OCI-LY3 (cell line): ENCODE measurements at regions not wholly inside any gene's neighbourhood (a gene's known extent, or its start where the extent isn't known, plus 50 kb on each side); places are given as distances from the start of the nearest gene placed in this dataset.

ENCODE experiments used
- EZH2phosphoT487 ChIP-seq: fragments of 200-600 bp; shearing (Covaris generic); IDR thresholded peaks from 2 replicates; pipeline ENCODE4 v1.6.1; 2018; ENCODE audit warnings: antibody characterized with exemption, mixed run types, low read depth
- TF ChIP-seq, protein P1 (sequence below): fragments of 200-600, 300-600 bp; sonication (generic); IDR thresholded peaks from 2 replicates; pipeline ENCODE4 v1.5.1; 2014; ENCODE audit warnings: antibody characterized with exemption, low read length, low read depth

DNA sequence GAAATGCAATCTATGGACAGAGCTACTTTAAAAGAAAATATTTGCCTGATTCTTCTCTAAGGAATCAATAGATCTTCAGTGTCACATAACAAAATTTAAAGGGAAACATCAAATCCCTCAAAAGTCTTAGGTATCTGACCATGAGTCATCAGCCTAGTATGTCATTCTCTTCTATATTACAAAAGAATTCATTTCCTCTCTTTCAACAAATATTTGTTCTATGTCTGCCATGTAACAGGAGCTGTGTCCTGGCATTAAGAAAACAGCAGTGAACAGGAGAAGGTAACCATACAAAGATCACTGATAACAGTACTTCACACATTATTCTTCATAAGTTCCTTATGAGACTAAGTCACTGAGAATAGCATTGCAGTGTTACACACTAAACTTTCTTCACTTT is 243.6 kb upstream of the DKK2 start:
- TF ChIP-seq EZH2phosphoT487 = no peak
- TF ChIP-seq, protein P1, sequence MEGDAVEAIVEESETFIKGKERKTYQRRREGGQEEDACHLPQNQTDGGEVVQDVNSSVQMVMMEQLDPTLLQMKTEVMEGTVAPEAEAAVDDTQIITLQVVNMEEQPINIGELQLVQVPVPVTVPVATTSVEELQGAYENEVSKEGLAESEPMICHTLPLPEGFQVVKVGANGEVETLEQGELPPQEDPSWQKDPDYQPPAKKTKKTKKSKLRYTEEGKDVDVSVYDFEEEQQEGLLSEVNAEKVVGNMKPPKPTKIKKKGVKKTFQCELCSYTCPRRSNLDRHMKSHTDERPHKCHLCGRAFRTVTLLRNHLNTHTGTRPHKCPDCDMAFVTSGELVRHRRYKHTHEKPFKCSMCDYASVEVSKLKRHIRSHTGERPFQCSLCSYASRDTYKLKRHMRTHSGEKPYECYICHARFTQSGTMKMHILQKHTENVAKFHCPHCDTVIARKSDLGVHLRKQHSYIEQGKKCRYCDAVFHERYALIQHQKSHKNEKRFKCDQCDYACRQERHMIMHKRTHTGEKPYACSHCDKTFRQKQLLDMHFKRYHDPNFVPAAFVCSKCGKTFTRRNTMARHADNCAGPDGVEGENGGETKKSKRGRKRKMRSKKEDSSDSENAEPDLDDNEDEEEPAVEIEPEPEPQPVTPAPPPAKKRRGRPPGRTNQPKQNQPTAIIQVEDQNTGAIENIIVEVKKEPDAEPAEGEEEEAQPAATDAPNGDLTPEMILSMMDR = no peak
